ENCODE measurements at regions not wholly inside any gene's neighbourhood (a gene's known extent, or its start where the extent isn't known, plus 50 kb on each side); places are given as distances from the start of the nearest gene placed in this dataset.

DNA sequence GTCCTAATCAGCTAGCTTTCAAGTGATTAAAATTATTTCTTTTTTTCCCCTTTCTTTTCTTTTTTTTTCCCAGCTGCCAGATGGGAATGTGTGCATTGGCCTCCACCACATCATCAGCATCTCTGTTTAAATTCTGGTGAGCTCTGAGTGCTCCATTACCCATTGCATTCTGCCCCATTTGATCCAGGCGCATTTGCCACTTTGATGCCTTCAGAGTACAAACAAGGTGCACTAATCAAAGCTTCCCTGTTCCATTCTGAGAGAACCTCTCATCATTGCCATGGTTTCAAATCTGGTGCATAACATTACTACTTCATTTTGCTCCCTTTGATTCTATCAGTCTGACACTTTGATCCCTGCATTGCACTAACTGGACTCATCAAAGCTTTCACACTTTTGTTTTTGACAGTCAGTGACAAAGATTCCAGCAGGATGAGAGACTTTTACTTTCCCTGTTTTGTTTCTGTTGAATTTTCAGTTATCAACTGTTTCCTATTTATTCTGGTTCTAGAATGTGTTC lies 238.8 kb upstream of the PCDH10 start:
- H3K27me3 ChIP-seq (ENCODE audit: insufficient read depth, poor library complexity, severe bottlenecking), result no peaks in the 10 kb centered on the region
- TF ChIP-seq REST (IDR thresholded peaks at IDR 0.05; ENCODE audit: insufficient replicate concordance, low read depth) (no peak), CTCF (IDR thresholded peaks at IDR 0.05; ENCODE audit: insufficient read depth, low read length) (no peak), POLR2AphosphoS5 (IDR thresholded peaks at IDR 0.05; ENCODE audit: low read depth) (no peak), SPI1 (IDR thresholded peaks at IDR 0.05; ENCODE audit: borderline replicate concordance, low read depth) (no peak), GABPA (IDR thresholded peaks at IDR 0.05; ENCODE audit: low read depth) (no peak)
- DNase-seq (ENCODE audit: low read depth in 1 of 2, low spot score in 1 of 2), result no peak
- no peak overlapping the region for H3K27ac ChIP-seq (replicated peaks)
- no peak overlapping the region for H3K4me3 ChIP-seq (replicated peaks; ENCODE audit: insufficient read depth, low read length)

DNA sequence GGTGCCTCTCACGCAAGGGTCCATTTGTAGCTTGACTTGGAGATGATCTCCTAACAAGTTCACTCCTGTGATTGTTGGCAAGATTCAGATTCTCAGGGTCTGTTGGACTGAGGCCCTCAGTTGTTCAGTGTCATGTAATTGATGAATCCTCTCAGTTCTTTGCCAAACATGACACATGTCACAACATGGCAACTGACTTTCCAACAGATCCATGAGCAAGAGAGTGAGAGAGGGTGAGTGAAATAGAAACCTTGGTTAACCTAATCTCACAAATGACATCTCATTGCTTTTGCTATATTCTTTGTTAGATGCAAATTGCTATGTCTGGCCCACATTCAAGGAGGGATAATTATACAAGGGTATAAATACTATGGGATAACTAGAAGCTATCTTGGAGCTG lies 231.0 kb upstream of the PCDH10 start:
- Histone ChIP-seq H3K4me3 (replicated peaks; ENCODE audit: insufficient read depth, low read length) (no peak overlapping the region), H3K27me3 (ENCODE audit: insufficient read depth, poor library complexity, severe bottlenecking) (no peaks in the 10 kb centered on the region), H3K27ac (replicated peaks) (no peak overlapping the region)
- no peak for DNase-seq (ENCODE audit: low read depth in 1 of 2, low spot score in 1 of 2)
- TF ChIP-seq GABPA (IDR thresholded peaks at IDR 0.05; ENCODE audit: low read depth) (no peak), REST (IDR thresholded peaks at IDR 0.05; ENCODE audit: insufficient replicate concordance, low read depth) (no peak), CTCF (IDR thresholded peaks at IDR 0.05; ENCODE audit: insufficient read depth, low read length) (no peak), SPI1 (IDR thresholded peaks at IDR 0.05; ENCODE audit: borderline replicate concordance, low read depth) (no peak), POLR2AphosphoS5 (IDR thresholded peaks at IDR 0.05; ENCODE audit: low read depth) (no peak)

GRCh38 chr4:132923516-132923915 lies 225.6 kb upstream of the PCDH10 start:
- Histone ChIP-seq H3K27ac (replicated peaks) (no peak overlapping the region), H3K4me3 (replicated peaks; ENCODE audit: insufficient read depth, low read length) (no peak overlapping the region), H3K27me3 (ENCODE audit: insufficient read depth, poor library complexity, severe bottlenecking) (no peaks in the 10 kb centered on the region)
- TF ChIP-seq REST (IDR thresholded peaks at IDR 0.05; ENCODE audit: insufficient replicate concordance, low read depth), result no peak
- no peak for TF ChIP-seq CTCF (IDR thresholded peaks at IDR 0.05; ENCODE audit: insufficient read depth, low read length)
- TF ChIP-seq SPI1 (IDR thresholded peaks at IDR 0.05; ENCODE audit: borderline replicate concordance, low read depth), result no peak
- TF ChIP-seq GABPA (IDR thresholded peaks at IDR 0.05; ENCODE audit: low read depth), result no peak
- TF ChIP-seq POLR2AphosphoS5 (IDR thresholded peaks at IDR 0.05; ENCODE audit: low read depth), result no peak
- DNase-seq (ENCODE audit: low read depth in 1 of 2, low spot score in 1 of 2), result no peak
